ENCODE measurements at regions not wholly inside any gene's neighbourhood (a gene's known extent, or its start where the extent isn't known, plus 50 kb on each side); places are given as distances from the start of the nearest gene placed in this dataset.

DNA sequence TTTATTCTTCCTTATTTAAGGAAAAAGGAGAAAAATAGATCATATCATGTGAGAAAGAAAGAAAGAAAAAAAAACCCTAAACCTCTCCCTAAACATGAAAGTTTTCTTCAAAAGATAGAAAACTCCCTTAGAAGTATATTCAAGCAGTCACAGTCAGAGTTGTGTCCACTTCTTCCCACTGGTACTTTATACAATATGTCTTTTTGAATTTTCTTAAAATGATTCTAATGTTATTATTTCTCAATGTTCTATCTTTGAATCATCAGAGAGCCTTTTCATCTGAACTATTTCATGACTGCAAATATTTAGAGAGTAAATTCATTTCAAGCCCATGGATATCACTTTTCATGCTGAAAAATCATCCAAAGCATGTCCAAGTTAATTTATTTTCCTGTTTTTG is 205.2 kb upstream of the SPOPL start:
- Histone ChIP-seq H3K9me3 (no peaks in the 10 kb centered on the region), H3K4me3 (no peak overlapping the region), H3K27me3 (no peaks in the 10 kb centered on the region), H3K4me1 (no peaks in the 10 kb centered on the region), H3K27ac (replicated peaks in 1 of 4) (no peak overlapping the region), H3K36me3 (no peaks in the 10 kb centered on the region)
- intact Hi-C loops (cut with DNase I): no loop called here
- TF ChIP-seq, protein P1, sequence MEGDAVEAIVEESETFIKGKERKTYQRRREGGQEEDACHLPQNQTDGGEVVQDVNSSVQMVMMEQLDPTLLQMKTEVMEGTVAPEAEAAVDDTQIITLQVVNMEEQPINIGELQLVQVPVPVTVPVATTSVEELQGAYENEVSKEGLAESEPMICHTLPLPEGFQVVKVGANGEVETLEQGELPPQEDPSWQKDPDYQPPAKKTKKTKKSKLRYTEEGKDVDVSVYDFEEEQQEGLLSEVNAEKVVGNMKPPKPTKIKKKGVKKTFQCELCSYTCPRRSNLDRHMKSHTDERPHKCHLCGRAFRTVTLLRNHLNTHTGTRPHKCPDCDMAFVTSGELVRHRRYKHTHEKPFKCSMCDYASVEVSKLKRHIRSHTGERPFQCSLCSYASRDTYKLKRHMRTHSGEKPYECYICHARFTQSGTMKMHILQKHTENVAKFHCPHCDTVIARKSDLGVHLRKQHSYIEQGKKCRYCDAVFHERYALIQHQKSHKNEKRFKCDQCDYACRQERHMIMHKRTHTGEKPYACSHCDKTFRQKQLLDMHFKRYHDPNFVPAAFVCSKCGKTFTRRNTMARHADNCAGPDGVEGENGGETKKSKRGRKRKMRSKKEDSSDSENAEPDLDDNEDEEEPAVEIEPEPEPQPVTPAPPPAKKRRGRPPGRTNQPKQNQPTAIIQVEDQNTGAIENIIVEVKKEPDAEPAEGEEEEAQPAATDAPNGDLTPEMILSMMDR (IDR thresholded peaks at IDR 0.05): no peak
- TF ChIP-seq POLR2A (IDR thresholded peaks at IDR 0.05; ENCODE audit: low read depth) (no peak), EP300 (IDR thresholded peaks at IDR 0.05) (no peak)
- DNase-seq (ENCODE audit: extremely low spot score): no peak

DNA sequence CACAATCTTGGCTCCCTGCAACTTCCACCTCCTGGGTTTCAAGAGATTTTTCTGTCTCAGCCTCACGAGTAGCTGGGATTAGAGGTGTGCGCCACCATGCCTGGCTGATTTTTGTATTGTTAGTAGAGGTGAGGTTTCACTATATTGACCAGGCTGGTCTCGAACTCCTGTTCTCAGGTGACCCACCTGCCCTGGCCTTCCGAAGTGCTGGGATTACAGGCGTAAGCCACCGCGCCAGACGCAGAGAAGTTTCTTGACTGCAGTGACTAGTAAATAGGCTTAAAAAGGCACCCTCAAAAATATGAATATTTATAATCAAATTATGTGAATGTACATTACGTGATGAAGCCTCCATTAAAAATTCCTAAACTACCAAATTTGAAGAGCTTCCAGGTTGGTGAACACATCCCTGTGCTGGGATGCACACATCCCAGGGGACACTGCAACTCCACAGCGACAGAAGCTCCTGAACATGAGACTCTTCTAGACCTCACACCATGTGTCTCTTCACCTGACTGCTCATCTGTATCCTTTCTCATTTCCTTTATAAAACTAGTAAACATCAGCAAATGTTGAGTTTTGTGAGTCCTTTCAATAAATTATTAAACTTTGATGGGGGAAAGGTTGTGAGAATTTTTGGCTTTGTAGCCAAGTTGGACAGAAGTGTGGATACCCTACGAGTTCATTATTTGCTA is 203.3 kb upstream of the SPOPL start:
- WGBS: 94% methylated on average over 11 of the region's 11 CpGs
- H3K27ac ChIP-seq (replicated peaks in 1 of 4): no peak overlapping the region
- intact Hi-C loops (cut with DNase I): no loop called here
- H3K27me3 ChIP-seq: no peaks in the 10 kb centered on the region
- no peaks in the 10 kb centered on the region for H3K36me3 ChIP-seq
- DNase-seq (ENCODE audit: extremely low spot score): no peak
- H3K9me3 ChIP-seq: no peaks in the 10 kb centered on the region
- H3K4me1 ChIP-seq: peaks cover 0 to 7% (median 0%) of the 10 kb centered on the region in 4 donors
- no peak overlapping the region for H3K4me3 ChIP-seq
- TF ChIP-seq POLR2A (IDR thresholded peaks at IDR 0.05; ENCODE audit: low read depth): no peak
- no peak for TF ChIP-seq POLR2AphosphoS5 (IDR thresholded peaks at IDR 0.05)
- TF ChIP-seq EP300 (IDR thresholded peaks at IDR 0.05): no peak
- TF ChIP-seq, protein P1 (IDR thresholded peaks at IDR 0.05): no peak

DNA sequence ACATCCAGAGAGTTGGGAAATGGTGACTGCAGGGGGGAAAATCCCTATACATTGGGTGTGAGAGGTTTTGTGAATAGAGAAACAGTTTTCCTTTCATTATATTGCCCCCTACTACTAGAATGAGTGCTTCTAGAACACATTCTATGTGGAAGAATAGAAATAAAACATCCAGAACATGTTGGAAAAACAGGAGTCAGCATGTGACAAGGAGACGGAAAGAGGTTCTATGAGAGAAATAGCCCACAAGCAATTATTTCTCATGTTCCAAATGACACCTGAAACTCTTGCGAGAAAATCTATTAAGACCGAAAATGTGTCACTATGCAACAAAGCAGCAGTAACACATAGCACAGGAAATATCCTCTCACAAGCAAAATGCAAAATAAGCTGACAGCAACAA is 202.7 kb upstream of the SPOPL start:
- 93% methylated on average over 3 of the region's 3 CpGs for WGBS
- peaks cover 0 to 7% (median 0%) of the 10 kb centered on the region in 4 donors for H3K4me1 ChIP-seq
- TF ChIP-seq, protein P1 (IDR thresholded peaks at IDR 0.05): no peak
- no peak for TF ChIP-seq POLR2AphosphoS5 (IDR thresholded peaks at IDR 0.05)
- no peak for TF ChIP-seq EP300 (IDR thresholded peaks at IDR 0.05)
- TF ChIP-seq POLR2A (IDR thresholded peaks at IDR 0.05; ENCODE audit: low read depth): no peak
- H3K36me3 ChIP-seq: no peaks in the 10 kb centered on the region
- no peak overlapping the region for H3K27ac ChIP-seq (replicated peaks in 1 of 4)
- H3K4me3 ChIP-seq: no peak overlapping the region
- no peaks in the 10 kb centered on the region for H3K9me3 ChIP-seq
- DNase-seq (ENCODE audit: extremely low spot score): no peak
- intact Hi-C loops (cut with DNase I): no loop called here
- H3K27me3 ChIP-seq: no peaks in the 10 kb centered on the region

GRCh38 chr2:138306626-138307025 is 194.9 kb upstream of the SPOPL start:
- no peak for DNase-seq (ENCODE audit: extremely low spot score)
- H3K36me3 ChIP-seq: no peaks in the 10 kb centered on the region
- intact Hi-C loops (cut with DNase I): no loop called here
- H3K27ac ChIP-seq (replicated peaks in 1 of 4): no peak overlapping the region
- H3K4me3 ChIP-seq: no peak overlapping the region
- WGBS: 88% methylated on average over 3 of the region's 3 CpGs
- TF ChIP-seq POLR2A (IDR thresholded peaks at IDR 0.05; ENCODE audit: low read depth) (no peak), EP300 (IDR thresholded peaks at IDR 0.05) (no peak), POLR2AphosphoS5 (IDR thresholded peaks at IDR 0.05) (no peak)
- TF ChIP-seq, protein P1 (IDR thresholded peaks at IDR 0.05): no peak
- H3K9me3 ChIP-seq: no peaks in the 10 kb centered on the region
- H3K27me3 ChIP-seq: no peaks in the 10 kb centered on the region
- peaks cover 0 to 7% (median 0%) of the 10 kb centered on the region in 4 donors for H3K4me1 ChIP-seq

GRCh38 chr2:138307099-138307498 is 194.5 kb upstream of the SPOPL start:
- H3K4me1 ChIP-seq: peaks cover 0 to 7% (median 0%) of the 10 kb centered on the region in 4 donors
- TF ChIP-seq POLR2AphosphoS5 (IDR thresholded peaks at IDR 0.05) (no peak), EP300 (IDR thresholded peaks at IDR 0.05) (no peak), POLR2A (IDR thresholded peaks at IDR 0.05; ENCODE audit: low read depth) (no peak)
- TF ChIP-seq, protein P1 (IDR thresholded peaks at IDR 0.05): no peak
- no peaks in the 10 kb centered on the region for H3K36me3 ChIP-seq
- intact Hi-C loops (cut with DNase I): no loop called here
- DNase-seq (ENCODE audit: extremely low spot score): no peak
- H3K4me3 ChIP-seq: no peak overlapping the region
- WGBS: 58% methylated on average over 1 of the region's 1 CpG
- H3K27ac ChIP-seq (replicated peaks in 1 of 4): no peak overlapping the region
- H3K27me3 ChIP-seq: no peaks in the 10 kb centered on the region
- no peaks in the 10 kb centered on the region for H3K9me3 ChIP-seq

Measured in esophagus muscularis mucosa (tissue), 4 donors.